ENCODE measurements at regions not wholly inside any gene's neighbourhood (a gene's known extent, or its start where the extent isn't known, plus 50 kb on each side); places are given as distances from the start of the nearest gene placed in this dataset.

- Histone ChIP-seq H3K9me3 (replicated peaks in 1 of 2; ENCODE audit: control insufficient read depth in 1 of 2, insufficient read depth in 1 of 2, low read length in 2 of 2) (no peaks in the 10 kb centered on the region), H3K79me2 (ENCODE audit: insufficient read depth, low read length) (no peaks in the 10 kb centered on the region), H3K9ac (ENCODE audit: insufficient read depth, low read length, poor library complexity, severe bottlenecking) (no peak overlapping the region), H4K20me1 (ENCODE audit: insufficient read depth, low read length) (no peaks in the 10 kb centered on the region), H3K4me3 (replicated peaks in 1 of 3; ENCODE audit: low read depth in 2 of 3, low read length in 3 of 3) (no peak overlapping the region), H3K36me3 (replicated peaks in 1 of 2; ENCODE audit: control insufficient read depth in 1 of 2, insufficient read depth in 2 of 2, low read length in 2 of 2) (no peaks in the 10 kb centered on the region), H3K27me3 (ENCODE audit: control insufficient read depth in 2 of 2, insufficient read depth in 2 of 2, low read length in 2 of 2) (no peaks in the 10 kb centered on the region), H3K4me1 (ENCODE audit: control insufficient read depth in 1 of 2, insufficient read depth in 2 of 2, low read length in 2 of 2) (no peaks in the 10 kb centered on the region), H3K27ac (ENCODE audit: low read depth in 1 of 2, low read length in 2 of 2) (no peak overlapping the region), H2AFZ (ENCODE audit: insufficient read depth, low read depth, low read length, poor library complexity, severe bottlenecking) (no peak overlapping the region), H3K4me2 (replicated peaks; ENCODE audit: extremely low read depth, low read length, poor library complexity, severe bottlenecking) (no peak overlapping the region)
- Mint-ChIP-seq H3K9me3 (peaks cover 0 to 2% (median 0%) of the 10 kb centered on the region in 7 donors), H3K36me3 (no peaks in the 10 kb centered on the region), H3K27me3 (ENCODE audit: low read depth in 3 of 3) (peaks cover 0 to 6% (median 6%) of the 10 kb centered on the region in 3 donors), H3K4me3 (no peak overlapping the region), H3K27ac (no peak overlapping the region), H3K4me1 (no peaks in the 10 kb centered on the region)
- no CpG with 5 or more reads among the region's 2 CpGs for WGBS (ENCODE audit: insufficient coverage)
- no peak for DNase-seq
- TF ChIP-seq CTCF (IDR thresholded peaks at IDR 0.05) = no peak
- intact Hi-C loops (cut with micrococcal nuclease) = no loop called here
Observed at GRCh38 chr12:5187136-5187535, 143.5 kb downstream of the KCNA5 start.

GRCh38 chr12:5188472-5188871 lies 144.8 kb downstream of the KCNA5 start:
- Histone ChIP-seq H3K4me3 (replicated peaks in 1 of 3; ENCODE audit: low read depth in 2 of 3, low read length in 3 of 3) (no peak overlapping the region), H3K36me3 (replicated peaks in 1 of 2; ENCODE audit: control insufficient read depth in 1 of 2, insufficient read depth in 2 of 2, low read length in 2 of 2) (no peaks in the 10 kb centered on the region), H3K27me3 (ENCODE audit: control insufficient read depth in 2 of 2, insufficient read depth in 2 of 2, low read length in 2 of 2) (no peaks in the 10 kb centered on the region), H3K4me1 (ENCODE audit: control insufficient read depth in 1 of 2, insufficient read depth in 2 of 2, low read length in 2 of 2) (no peaks in the 10 kb centered on the region), H3K9ac (ENCODE audit: insufficient read depth, low read length, poor library complexity, severe bottlenecking) (no peak overlapping the region), H3K9me3 (replicated peaks in 1 of 2; ENCODE audit: control insufficient read depth in 1 of 2, insufficient read depth in 1 of 2, low read length in 2 of 2) (no peaks in the 10 kb centered on the region), H3K79me2 (ENCODE audit: insufficient read depth, low read length) (no peaks in the 10 kb centered on the region), H2AFZ (ENCODE audit: insufficient read depth, low read depth, low read length, poor library complexity, severe bottlenecking) (no peak overlapping the region), H4K20me1 (ENCODE audit: insufficient read depth, low read length) (no peaks in the 10 kb centered on the region), H3K4me2 (replicated peaks; ENCODE audit: extremely low read depth, low read length, poor library complexity, severe bottlenecking) (no peak overlapping the region), H3K27ac (ENCODE audit: low read depth in 1 of 2, low read length in 2 of 2) (no peak overlapping the region)
- no peak for TF ChIP-seq CTCF (IDR thresholded peaks at IDR 0.05)
- H3K4me1 Mint-ChIP-seq = no peaks in the 10 kb centered on the region
- no peak for DNase-seq
- H3K27me3 Mint-ChIP-seq (ENCODE audit: low read depth in 3 of 3) = peaks cover 2 to 5% (median 2%) of the 10 kb centered on the region in 3 donors
- H3K9me3 Mint-ChIP-seq = peaks cover 0 to 1% (median 0%) of the 10 kb centered on the region in 7 donors
- H3K4me3 Mint-ChIP-seq = no peak overlapping the region
- whole genome bisulfite sequencing (ENCODE audit: insufficient coverage) = 33% methylated on average over 1 of the region's 4 CpGs
- H3K36me3 Mint-ChIP-seq = no peaks in the 10 kb centered on the region
- H3K27ac Mint-ChIP-seq = no peak overlapping the region
- intact Hi-C loops (cut with micrococcal nuclease) = no loop called here
